ENCODE measurements at regions not wholly inside any gene's neighbourhood (a gene's known extent, or its start where the extent isn't known, plus 50 kb on each side); places are given as distances from the start of the nearest gene placed in this dataset.

DNA sequence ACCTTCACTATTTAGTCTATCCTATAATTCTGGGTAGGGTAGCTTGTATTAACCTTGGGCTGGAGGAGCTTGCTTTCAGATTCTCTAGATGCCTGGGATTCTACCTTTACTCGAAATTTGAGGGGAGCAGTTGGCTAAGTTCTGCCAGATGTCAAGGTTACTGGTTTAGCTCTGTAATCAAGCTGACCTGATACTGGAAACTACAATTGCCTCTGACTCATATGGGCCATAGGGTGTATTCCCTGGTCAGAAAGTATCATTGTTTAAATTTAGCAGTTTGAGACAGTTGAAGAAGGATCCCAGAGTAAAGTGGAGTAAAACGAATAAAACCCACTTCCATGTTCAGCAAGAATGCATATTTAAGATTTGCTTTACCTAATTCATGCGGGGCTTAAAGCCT is 337.6 kb downstream of the SPIN4 start:
- TF ChIP-seq, protein P1, sequence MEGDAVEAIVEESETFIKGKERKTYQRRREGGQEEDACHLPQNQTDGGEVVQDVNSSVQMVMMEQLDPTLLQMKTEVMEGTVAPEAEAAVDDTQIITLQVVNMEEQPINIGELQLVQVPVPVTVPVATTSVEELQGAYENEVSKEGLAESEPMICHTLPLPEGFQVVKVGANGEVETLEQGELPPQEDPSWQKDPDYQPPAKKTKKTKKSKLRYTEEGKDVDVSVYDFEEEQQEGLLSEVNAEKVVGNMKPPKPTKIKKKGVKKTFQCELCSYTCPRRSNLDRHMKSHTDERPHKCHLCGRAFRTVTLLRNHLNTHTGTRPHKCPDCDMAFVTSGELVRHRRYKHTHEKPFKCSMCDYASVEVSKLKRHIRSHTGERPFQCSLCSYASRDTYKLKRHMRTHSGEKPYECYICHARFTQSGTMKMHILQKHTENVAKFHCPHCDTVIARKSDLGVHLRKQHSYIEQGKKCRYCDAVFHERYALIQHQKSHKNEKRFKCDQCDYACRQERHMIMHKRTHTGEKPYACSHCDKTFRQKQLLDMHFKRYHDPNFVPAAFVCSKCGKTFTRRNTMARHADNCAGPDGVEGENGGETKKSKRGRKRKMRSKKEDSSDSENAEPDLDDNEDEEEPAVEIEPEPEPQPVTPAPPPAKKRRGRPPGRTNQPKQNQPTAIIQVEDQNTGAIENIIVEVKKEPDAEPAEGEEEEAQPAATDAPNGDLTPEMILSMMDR (IDR thresholded peaks at IDR 0.05): no peak
- no peak for TF ChIP-seq EZH2phosphoT487 (IDR thresholded peaks at IDR 0.05)
